Gastrocnemius medialis (tissue), 4 donors: ENCODE measurements at regions not wholly inside any gene's neighbourhood (a gene's known extent, or its start where the extent isn't known, plus 50 kb on each side); places are given as distances from the start of the nearest gene placed in this dataset.

Source experiments
- CTCF ChIP-seq, 5 experiments: fragments of 450-650 bp in 3 of 5; fragments of 200-600 bp in 2 of 5; sonication (generic) in 2 of 5; IDR thresholded peaks in 4 of 5; conservative IDR thresholded peaks in 1 of 5; 1 replicate in 4 of 5; 2 replicates in 1 of 5; pipeline ENCODE4 v1.5.1; 2016 to 2019; ENCODE audit warnings: antibody characterized with exemption in 5 of 5, mild to moderate bottlenecking in 3 of 5, moderate library complexity in 3 of 5
- POLR2A ChIP-seq, 2 donors: fragments of 450-650 bp; IDR thresholded peaks; one replicate each; pipeline ENCODE4 v1.6.1; 2017; ENCODE audit warnings: antibody characterized with exemption in 2 of 2, mild to moderate bottlenecking in 2 of 2, moderate library complexity in 2 of 2

DNA sequence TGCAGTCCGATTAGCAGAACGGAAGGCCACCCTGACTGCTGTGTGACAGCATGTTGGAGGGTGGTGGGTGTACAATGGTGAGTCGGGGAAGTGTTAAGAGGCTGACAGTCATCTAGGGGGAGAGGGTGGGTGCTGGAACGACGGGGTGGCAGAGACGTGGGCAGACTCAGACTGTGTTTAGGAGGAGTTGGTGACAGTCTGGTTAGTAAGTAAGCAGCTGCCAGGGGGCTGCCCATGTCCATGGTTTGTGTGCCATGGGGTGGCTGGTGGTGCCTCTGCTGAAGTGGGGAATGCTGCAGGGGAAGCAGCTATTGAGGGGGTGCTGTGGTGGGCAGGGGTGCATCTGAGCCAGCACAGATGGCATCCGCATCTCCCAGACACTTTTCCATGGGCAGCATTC, 51.3 kb upstream of the BOD1 start:
- TF ChIP-seq CTCF (IDR thresholded peaks at IDR 0.05 in 4 of 5, conservative IDR thresholded peaks at IDR 0.05 in 1 of 5) (no peak), POLR2A (IDR thresholded peaks at IDR 0.05) (no peak)
